CD14-positive monocyte (primary cell): ENCODE measurements at regions not wholly inside any gene's neighbourhood (a gene's known extent, or its start where the extent isn't known, plus 50 kb on each side); places are given as distances from the start of the nearest gene placed in this dataset.

Experiments
- DNase-seq, 3 donors: peaks; one replicate each; pipeline ENCODE4 v3.0.0-alpha.2; 2011 to 2022
- H2AFZ ChIP-seq: 2 replicates; pipeline ENCODE4 v1.6.0; 2012; ENCODE audit warnings: mild to moderate bottlenecking, low read depth, low read length, inconsistent platforms; ENCODE audit not compliant: insufficient read depth, poor library complexity, severe bottlenecking
- H3K27ac ChIP-seq, 2 donors: 1 replicate in 1 of 2; 2 replicates in 1 of 2; pipeline ENCODE4 v1.5.1; 2012 to 2013; ENCODE audit warnings: low read length in 2 of 2, control low read depth in 1 of 2, inconsistent platforms in 1 of 2, low read depth in 1 of 2, mild to moderate bottlenecking in 1 of 2
- H3K27me3 ChIP-seq, 2 donors: one replicate each; pipeline versions ENCODE4 v1.6.0 to v1.6.1; 2011 to 2013; ENCODE audit warnings: low read length in 2 of 2; ENCODE audit not compliant: control insufficient read depth in 2 of 2, insufficient read depth in 2 of 2
- H3K36me3 ChIP-seq, 2 donors: replicated peaks in 1 of 2; 1 replicate in 1 of 2; 2 replicates in 1 of 2; pipeline versions ENCODE4 v1.5.1 to v1.6.1; 2012 to 2013; ENCODE audit warnings: low read length in 2 of 2, control low read depth in 1 of 2, inconsistent platforms in 1 of 2, mild to moderate bottlenecking in 1 of 2; ENCODE audit not compliant: insufficient read depth in 2 of 2, control insufficient read depth in 1 of 2
- H3K4me1 ChIP-seq, 2 donors: 1 replicate in 1 of 2; 2 replicates in 1 of 2; pipeline versions ENCODE4 v1.5.1 to v1.6.1; 2012 to 2013; ENCODE audit warnings: low read length in 2 of 2, control low read depth in 1 of 2, inconsistent platforms in 1 of 2, mild to moderate bottlenecking in 1 of 2, moderate library complexity in 1 of 2; ENCODE audit not compliant: insufficient read depth in 2 of 2, control insufficient read depth in 1 of 2
- H3K4me2 ChIP-seq: replicated peaks from 2 replicates; pipeline ENCODE3; 2012; ENCODE audit warnings: low read length, moderate library complexity, mild to moderate bottlenecking; ENCODE audit not compliant: poor library complexity, severe bottlenecking; ENCODE audit errors: extremely low read depth
- H3K4me3 ChIP-seq, 3 experiments: fragments of 200-600 bp in 1 of 3; sonication (generic) in 1 of 3; replicated peaks in 1 of 3; 1 replicate in 2 of 3; 2 replicates in 1 of 3; pipeline ENCODE4 v1.5.1; 2011 to 2013; ENCODE audit warnings: low read length in 3 of 3, mild to moderate bottlenecking in 3 of 3, control low read depth in 2 of 3, low read depth in 2 of 3, inconsistent platforms in 1 of 3, moderate library complexity in 1 of 3
- H3K79me2 ChIP-seq: 2 replicates; pipeline ENCODE4 v1.6.0; 2012; ENCODE audit warnings: mild to moderate bottlenecking, control low read depth, inconsistent platforms, low read length, moderate library complexity; ENCODE audit not compliant: insufficient read depth
- H3K9ac ChIP-seq: 2 replicates; pipeline ENCODE4 v1.6.0; 2017; ENCODE audit warnings: low read length, mild to moderate bottlenecking; ENCODE audit not compliant: insufficient read depth, poor library complexity, severe bottlenecking
- H3K9me3 ChIP-seq, 2 donors: replicated peaks in 1 of 2; 1 replicate in 1 of 2; 2 replicates in 1 of 2; pipeline versions ENCODE4 v1.5.1 to v1.6.1; 2012 to 2013; ENCODE audit warnings: low read length in 2 of 2, control low read depth in 1 of 2; ENCODE audit not compliant: control insufficient read depth in 1 of 2, insufficient read depth in 1 of 2
- H4K20me1 ChIP-seq: 2 replicates; pipeline ENCODE4 v1.6.0; 2012; ENCODE audit warnings: mild to moderate bottlenecking, low read length, control low read depth, moderate library complexity; ENCODE audit not compliant: insufficient read depth
- H3K27ac Mint-ChIP-seq, 7 donors: one replicate each; pipeline ENCODE4 v1.8.0; 2020; ENCODE audit warnings: mild to moderate bottlenecking in 7 of 7, mixed read lengths in 7 of 7, moderate library complexity in 6 of 7, inconsistent platforms in 2 of 7
- H3K27me3 Mint-ChIP-seq, 3 donors: one replicate each; pipeline ENCODE4 v1.8.0; 2021 to 2022; ENCODE audit warnings: low read depth in 3 of 3, mild to moderate bottlenecking in 3 of 3, mixed read lengths in 3 of 3, moderate library complexity in 3 of 3, inconsistent platforms in 1 of 3
- H3K36me3 Mint-ChIP-seq, 2 donors: one replicate each; pipeline ENCODE4 v1.8.0; 2020; ENCODE audit warnings: mixed read lengths in 2 of 2, inconsistent platforms in 1 of 2, mild to moderate bottlenecking in 1 of 2
- H3K4me1 Mint-ChIP-seq: one replicate; pipeline ENCODE4 v1.8.0; 2020; ENCODE audit warnings: mild to moderate bottlenecking, mixed read lengths
- H3K4me3 Mint-ChIP-seq, 2 donors: one replicate each; pipeline ENCODE4 v1.8.0; 2020; ENCODE audit warnings: mild to moderate bottlenecking in 2 of 2, mixed read lengths in 2 of 2, moderate library complexity in 1 of 2
- H3K9me3 Mint-ChIP-seq, 7 donors: one replicate each; pipeline ENCODE4 v1.8.0; 2020 to 2022; ENCODE audit warnings: mixed read lengths in 7 of 7, mild to moderate bottlenecking in 6 of 7, moderate library complexity in 6 of 7, inconsistent platforms in 2 of 7
- CTCF ChIP-seq: fragments of 200-600 bp; IDR thresholded peaks from one replicate; pipeline ENCODE4 v1.8.0; 2022; ENCODE audit warnings: antibody characterized with exemption, mild to moderate bottlenecking
- WGBS: methylation state at CpG from one replicate; pipeline ENCODE4 v1.1.5; 2013; ENCODE audit warnings: missing lambda C conversion rate; ENCODE audit not compliant: insufficient coverage; 5-methylcytosine and 5-hydroxymethylcytosine counted together
- intact Hi-C, 2 donors: fragments of 100-400 bp; cut with micrococcal nuclease; formaldehyde crosslinking; loops; one replicate each; pipeline versions ENCODE4 v1.15.0 to v1.15.1; 2023

- no peak overlapping the region for H3K9ac ChIP-seq
- no peaks in the 10 kb centered on the region for H3K36me3 ChIP-seq
- H3K27me3 Mint-ChIP-seq: peaks cover 2 to 10% (median 4%) of the 10 kb centered on the region in 3 donors
- H3K79me2 ChIP-seq: no peaks in the 10 kb centered on the region
- H4K20me1 ChIP-seq: no peaks in the 10 kb centered on the region
- peaks cover 0 to 2% (median 0%) of the 10 kb centered on the region in 7 donors for H3K9me3 Mint-ChIP-seq
- H2AFZ ChIP-seq: no peak overlapping the region
- H3K4me3 ChIP-seq: no peak overlapping the region
- no peaks in the 10 kb centered on the region for H3K4me1 Mint-ChIP-seq
- no peak overlapping the region for H3K27ac ChIP-seq
- no peaks in the 10 kb centered on the region for H3K36me3 Mint-ChIP-seq
- H3K4me3 Mint-ChIP-seq: no peak overlapping the region
- DNase-seq: no peak
- peaks cover 0 to 6% of the 10 kb centered on the region in 2 donors for H3K27me3 ChIP-seq
- H3K9me3 ChIP-seq: no peaks in the 10 kb centered on the region
- H3K4me1 ChIP-seq: no peaks in the 10 kb centered on the region
- TF ChIP-seq CTCF: no peak
- intact Hi-C loops: no loop called here
- H3K27ac Mint-ChIP-seq: no peak overlapping the region
- 100% methylated on average over 1 of the region's 3 CpGs for WGBS
- H3K4me2 ChIP-seq: no peak overlapping the region
Measured at GRCh38 chr14:34241185-34241711, 220.8 kb downstream of the SPTSSA start.

- intact Hi-C loops: no loop called here
- Histone ChIP-seq H3K4me1 (no peaks in the 10 kb centered on the region), H2AFZ (no peak overlapping the region), H3K36me3 (no peaks in the 10 kb centered on the region), H3K4me2 (no peak overlapping the region), H4K20me1 (no peaks in the 10 kb centered on the region), H3K9me3 (no peaks in the 10 kb centered on the region), H3K79me2 (no peaks in the 10 kb centered on the region), H3K27me3 (peaks cover 0 to 6% of the 10 kb centered on the region in 2 donors), H3K27ac (no peak overlapping the region), H3K9ac (no peak overlapping the region), H3K4me3 (no peak overlapping the region)
- Mint-ChIP-seq H3K27me3 (peaks cover 2 to 13% (median 8%) of the 10 kb centered on the region in 3 donors), H3K36me3 (no peaks in the 10 kb centered on the region), H3K27ac (no peak overlapping the region), H3K4me3 (no peak overlapping the region), H3K9me3 (peaks cover 0 to 2% (median 0%) of the 10 kb centered on the region in 7 donors), H3K4me1 (no peaks in the 10 kb centered on the region)
- 87% methylated on average over 3 of the region's 6 CpGs for WGBS
- no peak for DNase-seq
- no peak for TF ChIP-seq CTCF
Measured at GRCh38 chr14:34238610-34239009, 223.4 kb downstream of the SPTSSA start.
